Calu3 (cell line): ENCODE measurements at regions not wholly inside any gene's neighbourhood (a gene's known extent, or its start where the extent isn't known, plus 50 kb on each side); places are given as distances from the start of the nearest gene placed in this dataset.

Source experiments
- BruUV-seq: library from RNA; stranded (reverse); fragments of 400-500 nt; replicated peaks from 2 replicates; lab custom pipeline; 2021; lab: Mats Ljungman, UMichigan
- CTCF ChIA-PET: fragments of 300-600 bp; sonication (Branson Sonifier 250); formaldehyde crosslinking; loops from one replicate; lab custom pipeline; 2022; ENCODE audit warnings: antibody characterized with exemption; lab: Charles Lee
- DNase-seq: peaks from one replicate; pipeline ENCODE4 v3.0.0; 2022
- H3K27ac Mint-ChIP-seq: one replicate; pipeline ENCODE4 v1.8.0; 2022; ENCODE audit warnings: mixed read lengths; ENCODE audit not compliant: unreplicated experiment
- H3K27me3 Mint-ChIP-seq: one replicate; pipeline ENCODE4 v1.8.0; 2022; ENCODE audit warnings: mixed read lengths; ENCODE audit not compliant: unreplicated experiment
- H3K36me3 Mint-ChIP-seq: one replicate; pipeline ENCODE4 v1.8.0; 2022; ENCODE audit warnings: mild to moderate bottlenecking, moderate library complexity, mixed read lengths; ENCODE audit not compliant: insufficient read depth, unreplicated experiment
- H3K4me1 Mint-ChIP-seq: one replicate; pipeline ENCODE4 v1.8.0; 2022; ENCODE audit warnings: mild to moderate bottlenecking, low read depth, mixed read lengths; ENCODE audit not compliant: unreplicated experiment
- H3K4me3 Mint-ChIP-seq: one replicate; pipeline ENCODE4 v1.8.0; 2022; ENCODE audit warnings: mild to moderate bottlenecking, low read depth, moderate library complexity, mixed read lengths; ENCODE audit not compliant: unreplicated experiment
- H3K9me3 Mint-ChIP-seq: one replicate; pipeline ENCODE4 v1.8.0; 2022; ENCODE audit warnings: low read depth, mixed read lengths; ENCODE audit not compliant: unreplicated experiment
- intact Hi-C: fragments of 100-400 bp; cut with micrococcal nuclease; formaldehyde crosslinking; loops from one replicate; pipeline ENCODE4 v1.10.0; 2022; ENCODE audit not compliant: unreplicated experiment
- TF ChIP-seq, protein P1 (sequence below): fragments of 200-600 bp; IDR thresholded peaks from one replicate; pipeline ENCODE4 v1.8.0; 2022; ENCODE audit warnings: antibody characterized with exemption; ENCODE audit not compliant: unreplicated experiment

GRCh38 chr13:81610644-81611043, 1269.7 kb upstream of the SPRY2 start:
- no peaks in the 10 kb centered on the region for H3K27me3 Mint-ChIP-seq
- DNase-seq, result no peak
- H3K4me1 Mint-ChIP-seq, result no peaks in the 10 kb centered on the region
- H3K4me3 Mint-ChIP-seq, result no peak overlapping the region
- H3K27ac Mint-ChIP-seq, result no peak overlapping the region
- no peaks in the 10 kb centered on the region for H3K9me3 Mint-ChIP-seq
- BruUV-seq, result no TSS peak
- intact Hi-C loops, result no loop called here
- no peaks in the 10 kb centered on the region for H3K36me3 Mint-ChIP-seq
- TF ChIP-seq, protein P1, sequence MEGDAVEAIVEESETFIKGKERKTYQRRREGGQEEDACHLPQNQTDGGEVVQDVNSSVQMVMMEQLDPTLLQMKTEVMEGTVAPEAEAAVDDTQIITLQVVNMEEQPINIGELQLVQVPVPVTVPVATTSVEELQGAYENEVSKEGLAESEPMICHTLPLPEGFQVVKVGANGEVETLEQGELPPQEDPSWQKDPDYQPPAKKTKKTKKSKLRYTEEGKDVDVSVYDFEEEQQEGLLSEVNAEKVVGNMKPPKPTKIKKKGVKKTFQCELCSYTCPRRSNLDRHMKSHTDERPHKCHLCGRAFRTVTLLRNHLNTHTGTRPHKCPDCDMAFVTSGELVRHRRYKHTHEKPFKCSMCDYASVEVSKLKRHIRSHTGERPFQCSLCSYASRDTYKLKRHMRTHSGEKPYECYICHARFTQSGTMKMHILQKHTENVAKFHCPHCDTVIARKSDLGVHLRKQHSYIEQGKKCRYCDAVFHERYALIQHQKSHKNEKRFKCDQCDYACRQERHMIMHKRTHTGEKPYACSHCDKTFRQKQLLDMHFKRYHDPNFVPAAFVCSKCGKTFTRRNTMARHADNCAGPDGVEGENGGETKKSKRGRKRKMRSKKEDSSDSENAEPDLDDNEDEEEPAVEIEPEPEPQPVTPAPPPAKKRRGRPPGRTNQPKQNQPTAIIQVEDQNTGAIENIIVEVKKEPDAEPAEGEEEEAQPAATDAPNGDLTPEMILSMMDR, result no peak
- CTCF ChIA-PET, result no interaction called here

DNA sequence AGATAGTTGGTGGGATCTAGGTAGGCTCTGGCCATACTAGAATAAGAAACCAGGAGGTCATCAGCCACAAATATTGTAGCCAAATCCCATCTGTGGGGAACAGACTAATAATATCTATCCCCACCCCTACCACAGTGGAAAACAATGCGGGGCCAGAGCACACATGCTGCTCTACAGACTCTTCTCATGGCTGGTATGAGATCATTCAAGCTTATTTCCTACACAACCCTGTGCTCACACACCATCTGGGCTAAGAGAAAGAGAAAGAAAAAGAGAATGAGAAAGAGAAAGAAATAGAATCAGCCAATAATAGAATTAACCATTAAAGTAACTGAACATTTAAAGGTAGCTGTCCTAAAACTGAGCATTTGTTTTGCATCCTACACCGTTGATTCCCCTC, 1268.4 kb upstream of the SPRY2 start:
- Mint-ChIP-seq H3K27me3 (no peaks in the 10 kb centered on the region), H3K4me3 (no peak overlapping the region), H3K9me3 (no peaks in the 10 kb centered on the region), H3K27ac (no peak overlapping the region), H3K4me1 (no peaks in the 10 kb centered on the region), H3K36me3 (no peaks in the 10 kb centered on the region)
- CTCF ChIA-PET, result no interaction called here
- no peak for DNase-seq
- intact Hi-C loops, result loop anchor here (5.0 kb wide), 1 partner anchor 67 kb away; no protein-coding TSS in a partner anchor
- TF ChIP-seq, protein P1, result no peak
- no TSS peak for BruUV-seq

GRCh38 chr13:81606074-81606473, 1265.1 kb upstream of the SPRY2 start:
- no peaks in the 10 kb centered on the region for H3K9me3 Mint-ChIP-seq
- BruUV-seq, result no TSS peak
- H3K36me3 Mint-ChIP-seq, result no peaks in the 10 kb centered on the region
- no peak overlapping the region for H3K27ac Mint-ChIP-seq
- CTCF ChIA-PET, result no interaction called here
- no peak for DNase-seq
- intact Hi-C loops, result loop anchor here (5.0 kb wide), 1 partner anchor 64 kb away; no protein-coding TSS in a partner anchor
- no peak overlapping the region for H3K4me3 Mint-ChIP-seq
- TF ChIP-seq, protein P1, result no peak
- no peaks in the 10 kb centered on the region for H3K4me1 Mint-ChIP-seq
- H3K27me3 Mint-ChIP-seq, result no peaks in the 10 kb centered on the region

DNA sequence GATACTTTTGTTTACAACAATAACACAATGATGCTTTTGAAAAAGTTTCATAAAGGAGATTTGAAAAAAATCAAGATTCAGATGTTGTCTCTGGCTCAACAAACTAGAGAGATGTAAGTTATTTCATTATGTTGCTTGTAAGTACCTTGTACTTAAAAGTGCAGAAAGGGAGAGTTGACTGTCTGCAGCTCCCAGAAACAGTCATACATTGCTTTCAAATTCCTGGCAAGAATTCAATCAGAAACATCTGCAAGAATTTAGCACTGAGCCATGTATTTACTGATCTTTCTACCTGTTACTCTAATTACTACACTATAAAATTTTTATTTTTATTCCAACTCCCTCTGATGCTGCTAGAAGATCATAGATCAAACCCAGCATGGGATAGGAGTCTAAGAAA, 1261.3 kb upstream of the SPRY2 start:
- no peaks in the 10 kb centered on the region for H3K9me3 Mint-ChIP-seq
- no peaks in the 10 kb centered on the region for H3K4me1 Mint-ChIP-seq
- no peaks in the 10 kb centered on the region for H3K27me3 Mint-ChIP-seq
- H3K27ac Mint-ChIP-seq, result no peak overlapping the region
- H3K4me3 Mint-ChIP-seq, result no peak overlapping the region
- TF ChIP-seq, protein P1, result no peak
- intact Hi-C loops, result no loop called here
- BruUV-seq, result no TSS peak
- H3K36me3 Mint-ChIP-seq, result no peaks in the 10 kb centered on the region
- DNase-seq, result no peak
- CTCF ChIA-PET, result no interaction called here
